T-cell (primary cell): ENCODE measurements at regions not wholly inside any gene's neighbourhood (a gene's known extent, or its start where the extent isn't known, plus 50 kb on each side); places are given as distances from the start of the nearest gene placed in this dataset.
"Not testable (repeated sequence)": the region's sequence is repeated elsewhere in the genome, so short reads cannot be mapped to it uniquely, and the experiment has no call there.

Experiments
- ATAC-seq, 4 experiments: fragments of 200-7000 bp in 3 of 4; fragments of 150-1000 bp in 1 of 4; cut with Tn5 transposase; replicated peaks in 1 of 4; 1 replicate in 3 of 4; 2 replicates in 1 of 4; pipeline ENCODE4 v1.10.0; 2021; ENCODE audit warnings: moderate library complexity in 3 of 4, mild to moderate bottlenecking in 2 of 4, moderate number of reproducible peaks in 1 of 4
- CTCF ChIA-PET, 2 donors: fragments of 300-600 bp; sonication (Branson Sonifier 250); formaldehyde crosslinking; loops; one replicate each; lab custom pipeline; 2022; ENCODE audit warnings: antibody characterized with exemption in 2 of 2; lab: Charles Lee
- POLR2A ChIA-PET, 2 donors: fragments of 300-600 bp; sonication (Branson Sonifier 250); formaldehyde crosslinking; loops; one replicate each; lab custom pipeline; 2022; ENCODE audit warnings: antibody characterized with exemption in 2 of 2; lab: Charles Lee
- DNase-seq, 35 experiments: peaks; one replicate each; pipeline versions ENCODE4 v3.0.0 to v3.0.0-alpha.2; 2013 to 2023
- H3K27ac ChIP-seq: one replicate; pipeline ENCODE4 v1.5.1; 2013; ENCODE audit warnings: low read length
- H3K27me3 ChIP-seq, 2 experiments: replicated peaks in 1 of 2; 1 replicate in 1 of 2; 2 replicates in 1 of 2; pipeline versions ENCODE4 v1.6.1 to v1.7.0; 2013; ENCODE audit warnings: low read length in 1 of 2, mixed read lengths in 1 of 2; ENCODE audit not compliant: control insufficient read depth in 2 of 2, insufficient read depth in 2 of 2; ENCODE audit errors: extremely low read depth in 1 of 2
- H3K36me3 ChIP-seq, 2 donors: 1 replicate in 1 of 2; 2 replicates in 1 of 2; pipeline versions ENCODE4 v1.6.1 to v1.7.0; 2013; ENCODE audit warnings: low read length in 1 of 2; ENCODE audit not compliant: control insufficient read depth in 2 of 2, insufficient read depth in 1 of 2; ENCODE audit errors: extremely low read depth in 1 of 2
- H3K4me1 ChIP-seq, 2 experiments: 1 replicate in 1 of 2; 2 replicates in 1 of 2; pipeline versions ENCODE4 v1.6.1 to v1.7.0; 2013; ENCODE audit warnings: low read length in 2 of 2, mixed read lengths in 1 of 2; ENCODE audit not compliant: insufficient read depth in 2 of 2, control insufficient read depth in 1 of 2; ENCODE audit errors: extremely low read depth in 1 of 2
- H3K4me3 ChIP-seq, 2 donors: 1 replicate in 1 of 2; 2 replicates in 1 of 2; pipeline versions ENCODE4 v1.5.1 to v1.7.0; 2013; ENCODE audit warnings: mild to moderate bottlenecking in 2 of 2, low read length in 1 of 2, moderate library complexity in 1 of 2; ENCODE audit not compliant: control insufficient read depth in 1 of 2; ENCODE audit errors: extremely low read depth in 1 of 2
- H3K9me3 ChIP-seq: 2 replicates; pipeline ENCODE4 v1.7.0; 2013
- H3K27ac Mint-ChIP-seq, 2 donors: one replicate each; pipeline ENCODE4 v1.8.0; 2020 to 2021; ENCODE audit warnings: mild to moderate bottlenecking in 2 of 2, mixed read lengths in 2 of 2
- H3K27me3 Mint-ChIP-seq, 2 donors: one replicate each; pipeline ENCODE4 v1.8.0; 2021 to 2022; ENCODE audit warnings: mixed read lengths in 2 of 2
- H3K36me3 Mint-ChIP-seq: one replicate; pipeline ENCODE4 v1.8.0; 2021; ENCODE audit warnings: mixed read lengths
- H3K4me1 Mint-ChIP-seq, 3 donors: one replicate each; pipeline ENCODE4 v1.8.0; 2020 to 2022; ENCODE audit warnings: mixed read lengths in 3 of 3, mild to moderate bottlenecking in 1 of 3
- H3K4me3 Mint-ChIP-seq, 3 donors: one replicate each; pipeline ENCODE4 v1.8.0; 2020 to 2022; ENCODE audit warnings: mild to moderate bottlenecking in 3 of 3, mixed read lengths in 3 of 3, moderate library complexity in 3 of 3
- H3K9me3 Mint-ChIP-seq, 3 donors: one replicate each; pipeline ENCODE4 v1.8.0; 2020 to 2022; ENCODE audit warnings: mixed read lengths in 3 of 3
- WGBS: methylation state at CpG from one replicate; pipeline ENCODE4 v1.1.5; 2013; ENCODE audit warnings: missing lambda C conversion rate; ENCODE audit not compliant: insufficient coverage; 5-methylcytosine and 5-hydroxymethylcytosine counted together

DNA sequence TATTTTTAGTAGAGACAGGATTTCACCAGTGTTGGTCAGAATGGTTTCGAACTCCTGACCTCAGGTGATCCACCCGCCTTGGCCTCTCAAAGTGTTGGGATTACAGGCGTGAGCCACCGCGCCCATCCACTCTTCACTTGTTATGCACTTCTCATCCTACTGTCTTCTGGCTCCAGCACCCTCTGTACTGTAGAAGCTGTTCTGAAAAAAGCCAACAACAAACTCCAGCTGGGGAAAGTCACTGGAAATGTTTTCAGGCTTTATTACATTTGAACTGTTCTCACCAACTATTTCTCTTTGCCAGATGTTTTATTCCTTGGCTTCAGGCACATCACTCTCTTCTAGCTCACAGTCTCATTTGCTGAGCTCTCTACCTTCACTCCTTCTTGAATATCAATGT lies 122.5 kb upstream of the EGR2 start:
- ChIA-PET CTCF (no interaction called here), POLR2A (no interaction called here)
- H3K27ac Mint-ChIP-seq = no peak overlapping the region
- H3K36me3 ChIP-seq = no peaks in the 10 kb centered on the region
- H3K9me3 Mint-ChIP-seq = no peaks in the 10 kb centered on the region
- H3K4me1 Mint-ChIP-seq = no peaks in the 10 kb centered on the region
- H3K27me3 Mint-ChIP-seq = peaks cover 2 to 17% of the 10 kb centered on the region in 2 donors
- H3K27me3 ChIP-seq = no peaks in the 10 kb centered on the region
- no peak overlapping the region for H3K27ac ChIP-seq
- DNase-seq = no peak
- H3K36me3 Mint-ChIP-seq = no peaks in the 10 kb centered on the region
- ATAC-seq = no peak
- H3K9me3 ChIP-seq = no peaks in the 10 kb centered on the region
- WGBS = 98% methylated on average over 5 of the region's 5 CpGs
- no peak overlapping the region for H3K4me3 ChIP-seq
- H3K4me1 ChIP-seq = no peaks in the 10 kb centered on the region
- no peak overlapping the region for H3K4me3 Mint-ChIP-seq

DNA sequence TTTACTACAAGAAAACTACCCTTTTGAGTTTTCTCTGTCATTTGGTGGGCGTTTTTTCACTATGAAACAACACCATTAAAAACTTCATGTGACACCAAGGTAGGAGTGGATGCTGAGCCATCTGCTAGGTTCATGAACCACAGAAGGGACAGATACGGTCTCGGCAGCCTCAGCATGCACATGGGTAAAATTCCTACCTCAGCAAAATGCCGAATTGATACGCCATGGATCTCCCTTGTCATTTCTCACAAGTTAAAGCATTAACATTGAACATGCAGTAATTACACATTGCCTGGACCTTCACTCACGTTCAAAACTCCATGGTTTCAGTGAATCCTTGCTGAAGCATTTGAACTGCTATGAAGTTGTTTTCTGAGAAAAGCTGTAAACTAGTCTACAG lies 121.5 kb upstream of the EGR2 start:
- H3K36me3 Mint-ChIP-seq = no peaks in the 10 kb centered on the region
- no peak overlapping the region for H3K27ac ChIP-seq

DNA sequence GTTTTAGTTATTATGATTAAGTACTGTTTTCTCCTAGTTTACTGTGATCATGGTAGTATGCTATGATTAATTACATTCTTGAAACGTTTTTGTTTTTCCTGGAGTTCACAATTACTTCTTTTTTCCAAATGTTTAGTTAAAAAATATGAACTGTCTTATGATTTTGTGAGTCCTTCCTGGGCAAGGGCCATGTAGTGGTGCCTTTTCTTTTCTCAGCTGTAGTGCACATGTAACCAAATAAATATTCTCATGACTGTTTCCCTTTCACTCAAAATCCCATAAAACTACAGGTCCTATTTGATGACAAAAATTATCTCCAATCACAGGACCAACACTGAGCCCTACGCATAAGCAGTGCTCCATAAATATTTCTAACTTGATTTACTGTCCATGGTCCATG lies 118.9 kb upstream of the EGR2 start:
- POLR2A ChIA-PET = no interaction called here
- no peaks in the 10 kb centered on the region for H3K9me3 ChIP-seq
- H3K27ac ChIP-seq = no peak overlapping the region
- no peaks in the 10 kb centered on the region for H3K4me1 ChIP-seq
- H3K4me3 Mint-ChIP-seq = no peak overlapping the region
- no peaks in the 10 kb centered on the region for H3K36me3 Mint-ChIP-seq
- H3K27me3 Mint-ChIP-seq = peaks cover 8 to 15% of the 10 kb centered on the region in 2 donors
- H3K27me3 ChIP-seq = no peaks in the 10 kb centered on the region
- ATAC-seq (no peak), DNase-seq (no peak)
- no peaks in the 10 kb centered on the region for H3K36me3 ChIP-seq
- no peak overlapping the region for H3K27ac Mint-ChIP-seq
- H3K4me1 Mint-ChIP-seq = no peaks in the 10 kb centered on the region
- WGBS = 100% methylated on average over 1 of the region's 2 CpGs
- H3K4me3 ChIP-seq = no peak overlapping the region
- CTCF ChIA-PET = interaction anchor here in 1 of 2 donors (0.6 kb wide), 1 partner anchor 123 kb away, joined by 3 read pairs; no protein-coding TSS in a partner anchor
- no peaks in the 10 kb centered on the region for H3K9me3 Mint-ChIP-seq

More for the DNA sequence above, 121.5 kb upstream of the EGR2 start:
- H3K4me3 ChIP-seq = no peak overlapping the region
- DNase-seq (no peak), ATAC-seq (no peak)
- Mint-ChIP-seq H3K27ac (no peak overlapping the region), H3K9me3 (no peaks in the 10 kb centered on the region), H3K27me3 (peaks cover 8 to 23% of the 10 kb centered on the region in 2 donors), H3K4me1 (no peaks in the 10 kb centered on the region), H3K4me3 (no peak overlapping the region)
- no peaks in the 10 kb centered on the region for H3K9me3 ChIP-seq
- POLR2A ChIA-PET = no interaction called here
- H3K27me3 ChIP-seq = no peaks in the 10 kb centered on the region
- 76% methylated on average over 4 of the region's 6 CpGs for WGBS
- CTCF ChIA-PET = no interaction called here
- H3K4me1 ChIP-seq = no peaks in the 10 kb centered on the region
- no peaks in the 10 kb centered on the region for H3K36me3 ChIP-seq

DNA sequence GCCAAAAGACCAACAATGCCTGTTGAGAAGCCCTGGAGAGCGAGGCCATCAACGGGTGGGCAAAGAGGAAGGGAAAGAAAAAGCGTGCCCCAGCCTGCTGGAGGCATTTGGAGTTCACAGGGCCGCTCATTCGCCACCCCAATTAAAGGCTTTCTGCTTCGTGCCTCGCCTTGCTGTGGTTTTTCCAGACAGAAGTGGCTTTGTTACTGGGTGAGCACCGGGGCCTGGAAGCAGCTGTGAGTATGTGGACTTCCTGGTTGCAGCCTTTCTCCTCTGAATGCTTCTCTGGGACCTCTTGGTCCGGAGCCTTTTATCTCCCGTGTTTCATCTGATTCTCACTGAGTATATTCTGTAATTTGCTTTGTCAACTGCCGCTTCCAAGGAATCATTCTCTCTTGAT lies 118.1 kb upstream of the EGR2 start:
- Histone ChIP-seq H3K27me3 (no peaks in the 10 kb centered on the region), H3K9me3 (no peaks in the 10 kb centered on the region), H3K27ac (no peak overlapping the region), H3K4me1 (no peaks in the 10 kb centered on the region), H3K4me3 (no peak overlapping the region), H3K36me3 (no peaks in the 10 kb centered on the region)
- ChIA-PET POLR2A (interaction anchor here in 1 of 2 donors (0.7 kb wide), 1 partner anchor 14 kb away, joined by 3 read pairs; no protein-coding TSS in a partner anchor), CTCF (interaction anchor here in 1 of 2 donors (0.6 kb wide), 1 partner anchor 124 kb away, joined by 3 read pairs; no protein-coding TSS in a partner anchor)
- DNase-seq = no peak
- Mint-ChIP-seq H3K4me3 (no peak overlapping the region), H3K9me3 (no peaks in the 10 kb centered on the region), H3K27me3 (peaks cover 8 to 11% of the 10 kb centered on the region in 2 donors), H3K27ac (no peak overlapping the region), H3K36me3 (no peaks in the 10 kb centered on the region), H3K4me1 (no peaks in the 10 kb centered on the region)
- no peak for ATAC-seq
- WGBS = 38% methylated on average over 9 of the region's 11 CpGs

DNA sequence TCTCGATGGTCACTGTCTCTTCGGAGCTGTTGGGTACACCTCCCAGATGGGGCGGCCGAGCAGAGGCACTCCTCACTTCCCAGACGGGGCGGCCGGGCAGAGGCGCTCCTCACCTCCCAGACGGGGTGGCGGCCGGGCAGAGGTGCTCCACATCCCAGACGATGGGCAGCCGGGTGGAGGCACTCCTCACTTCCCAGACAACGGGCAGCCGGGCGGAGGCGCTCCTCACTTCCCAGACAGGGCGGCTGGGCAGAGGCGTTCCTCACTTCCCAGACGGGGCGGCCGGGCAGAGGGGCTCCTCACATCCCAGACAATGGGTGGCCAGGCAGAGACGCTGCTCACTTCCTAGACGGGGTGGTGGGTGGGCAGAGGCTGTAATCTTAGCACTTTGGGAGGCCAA lies 112.6 kb upstream of the EGR2 start:
- H3K27me3 Mint-ChIP-seq = peaks cover 6 to 13% of the 10 kb centered on the region in 2 donors
- H3K27ac ChIP-seq, H3K4me1 Mint-ChIP-seq, H3K36me3 ChIP-seq, H3K4me3 Mint-ChIP-seq, H3K9me3 ChIP-seq, H3K36me3 Mint-ChIP-seq, DNase-seq, H3K9me3 Mint-ChIP-seq, CTCF ChIA-PET, H3K4me1 ChIP-seq, H3K4me3 ChIP-seq, POLR2A ChIA-PET, ATAC-seq, H3K27ac Mint-ChIP-seq, H3K27me3 ChIP-seq: not testable (repeated sequence)
- WGBS = 50% methylated on average over 2 of the region's 24 CpGs

DNA sequence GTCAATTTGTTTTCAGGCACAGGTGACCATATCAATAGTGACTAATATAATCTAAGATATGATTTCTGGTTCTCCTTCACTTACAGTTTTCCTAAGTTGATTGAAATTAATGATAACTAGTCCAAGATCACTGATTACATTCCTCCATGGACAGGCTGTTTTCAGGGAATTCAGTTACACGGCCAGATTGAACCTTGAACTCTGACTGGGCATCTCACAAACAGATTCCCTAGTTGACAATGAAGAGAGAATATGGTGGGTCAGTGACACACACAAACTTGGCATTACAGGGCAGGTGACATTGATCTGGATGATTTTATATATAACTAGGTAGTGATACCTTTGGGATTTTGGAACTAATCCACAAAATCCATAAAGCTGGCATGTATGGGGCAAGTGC lies 110.2 kb upstream of the EGR2 start:
- Histone ChIP-seq H3K36me3 (no peaks in the 10 kb centered on the region), H3K27me3 (peaks cover 0 to 3% of the 10 kb centered on the region in 2 experiments), H3K4me3 (no peak overlapping the region), H3K4me1 (no peaks in the 10 kb centered on the region), H3K27ac (no peak overlapping the region), H3K9me3 (no peaks in the 10 kb centered on the region)
- H3K27me3 Mint-ChIP-seq = peaks cover 0 to 11% of the 10 kb centered on the region in 2 donors
- WGBS = no CpG with 5 or more reads among the region's 1 CpG
- no peaks in the 10 kb centered on the region for H3K4me1 Mint-ChIP-seq
- no peaks in the 10 kb centered on the region for H3K9me3 Mint-ChIP-seq
- POLR2A ChIA-PET = no interaction called here
- no peak overlapping the region for H3K27ac Mint-ChIP-seq
- ATAC-seq = no peak
- no peak overlapping the region for H3K4me3 Mint-ChIP-seq
- no peaks in the 10 kb centered on the region for H3K36me3 Mint-ChIP-seq
- no peak for DNase-seq
- CTCF ChIA-PET = no interaction called here

DNA sequence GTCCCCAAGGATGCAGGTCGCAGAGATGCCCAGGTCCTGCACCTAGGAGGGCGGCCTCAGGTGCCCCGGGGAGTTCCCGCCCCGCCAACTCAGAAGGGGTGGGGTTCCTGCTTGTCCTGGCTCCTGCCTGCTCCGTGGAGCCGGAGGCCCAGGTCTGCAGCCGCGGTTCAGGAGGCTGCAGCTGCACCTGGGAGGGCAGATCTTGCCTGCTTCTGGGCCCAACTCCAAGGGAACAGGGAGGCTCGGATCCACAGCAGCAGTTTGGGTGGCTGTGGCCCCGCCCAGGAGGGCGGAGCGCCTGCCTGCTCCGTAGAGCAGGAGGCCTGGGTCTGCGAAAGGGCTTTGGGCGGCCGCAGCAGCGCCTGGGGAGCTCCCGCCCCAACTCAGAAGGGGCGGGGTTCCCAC lies 108.2 kb upstream of the EGR2 start:
- Mint-ChIP-seq H3K4me1 (no peaks in the 10 kb centered on the region), H3K4me3 (no peak overlapping the region), H3K27me3 (peaks cover 0 to 15% of the 10 kb centered on the region in 2 donors), H3K9me3 (no peaks in the 10 kb centered on the region), H3K36me3 (no peaks in the 10 kb centered on the region), H3K27ac (no peak overlapping the region)
- H3K4me1 ChIP-seq = no peaks in the 10 kb centered on the region
- ChIA-PET POLR2A (no interaction called here), CTCF (no interaction called here)
- peak in 1 of 4 experiments; percentile 41 for ATAC-seq
- peak in 2 of 35 experiments; percentile 0 to 18 for DNase-seq
- 87% methylated on average over 15 of the region's 20 CpGs for WGBS
- H3K36me3 ChIP-seq = no peaks in the 10 kb centered on the region
- H3K27ac ChIP-seq = no peak overlapping the region
- H3K9me3 ChIP-seq = no peaks in the 10 kb centered on the region
- no peak overlapping the region for H3K4me3 ChIP-seq
- peaks cover 0 to 3% of the 10 kb centered on the region in 2 experiments for H3K27me3 ChIP-seq
